ENCODE measurements at regions not wholly inside any gene's neighbourhood (a gene's known extent, or its start where the extent isn't known, plus 50 kb on each side); places are given as distances from the start of the nearest gene placed in this dataset.

- no peak overlapping the region for H3K4me3 ChIP-seq (ENCODE audit: low read depth, low read length)
Measured at GRCh38 chr10:29925771-29926692, 133.4 kb downstream of the JCAD start.

GRCh38 chr10:29924436-29924835, 134.9 kb downstream of the JCAD start:
- no peak overlapping the region for H3K4me3 ChIP-seq (ENCODE audit: low read depth, low read length)

- H3K4me3 ChIP-seq (ENCODE audit: low read depth, low read length): no peak overlapping the region
Measured at GRCh38 chr10:29923416-29923965, 135.9 kb downstream of the JCAD start.

GRCh38 chr10:29922892-29923291, 136.5 kb downstream of the JCAD start:
- H3K4me3 ChIP-seq (ENCODE audit: low read depth, low read length): no peak overlapping the region

- H3K4me3 ChIP-seq (ENCODE audit: low read depth, low read length): no peak overlapping the region
Measured at GRCh38 chr10:29922226-29922625, 137.2 kb downstream of the JCAD start.

- H3K4me3 ChIP-seq (ENCODE audit: low read depth, low read length): no peak overlapping the region
Measured at GRCh38 chr10:29921071-29921446, 138.3 kb downstream of the JCAD start.

GRCh38 chr10:29920408-29921070, 138.8 kb downstream of the JCAD start:
- H3K4me3 ChIP-seq (ENCODE audit: low read depth, low read length): no peak overlapping the region

- no peak overlapping the region for H3K4me3 ChIP-seq (ENCODE audit: low read depth, low read length)
Measured at GRCh38 chr10:29918623-29919400, 140.6 kb downstream of the JCAD start.

- no peak overlapping the region for H3K4me3 ChIP-seq (ENCODE audit: low read depth, low read length)
Measured at GRCh38 chr10:29917311-29917710, 142.1 kb downstream of the JCAD start.

- no peak overlapping the region for H3K4me3 ChIP-seq (ENCODE audit: low read depth, low read length)
Measured at GRCh38 chr10:29916669-29917068, 142.7 kb downstream of the JCAD start.

GRCh38 chr10:29914986-29915785, 144.2 kb downstream of the JCAD start:
- H3K4me3 ChIP-seq (ENCODE audit: low read depth, low read length): no peak overlapping the region

- no peak overlapping the region for H3K4me3 ChIP-seq (ENCODE audit: low read depth, low read length)
Measured at GRCh38 chr10:29908962-29909361, 150.4 kb downstream of the JCAD start.

GRCh38 chr10:29900865-29901264, 158.5 kb downstream of the JCAD start:
- no peak overlapping the region for H3K4me3 ChIP-seq (ENCODE audit: low read depth, low read length)

GRCh38 chr10:29897999-29898716, 161.2 kb downstream of the JCAD start:
- H3K4me3 ChIP-seq (ENCODE audit: low read depth, low read length): no peak overlapping the region

GRCh38 chr10:29897430-29897829, 162.0 kb downstream of the JCAD start:
- no peak overlapping the region for H3K4me3 ChIP-seq (ENCODE audit: low read depth, low read length)

- no peak overlapping the region for H3K4me3 ChIP-seq (ENCODE audit: low read depth, low read length)
Measured at GRCh38 chr10:29896053-29896452, 163.3 kb downstream of the JCAD start.

- no peak overlapping the region for H3K4me3 ChIP-seq (ENCODE audit: low read depth, low read length)
Measured at GRCh38 chr10:29895456-29895855, 163.9 kb downstream of the JCAD start.

- H3K4me3 ChIP-seq (ENCODE audit: low read depth, low read length): no peak overlapping the region
Measured at GRCh38 chr10:29888321-29888720, 171.1 kb downstream of the JCAD start.

- H3K4me3 ChIP-seq (ENCODE audit: low read depth, low read length): no peak overlapping the region
Measured at GRCh38 chr10:29886299-29886698, 173.1 kb downstream of the JCAD start.

- no peak overlapping the region for H3K4me3 ChIP-seq (ENCODE audit: low read depth, low read length)
Measured at GRCh38 chr10:29883231-29883630, 176.2 kb downstream of the JCAD start.
